Eye (tissue), 1 donor: ENCODE measurements at regions not wholly inside any gene's neighbourhood (a gene's known extent, or its start where the extent isn't known, plus 50 kb on each side); places are given as distances from the start of the nearest gene placed in this dataset.
A peak's percentile ranks its signal among the peaks of the same experiment; 100 is the strongest.

Experiments
- DNase-seq: peaks from one replicate; pipeline ENCODE4 v3.0.0-alpha.2; 2015

DNA sequence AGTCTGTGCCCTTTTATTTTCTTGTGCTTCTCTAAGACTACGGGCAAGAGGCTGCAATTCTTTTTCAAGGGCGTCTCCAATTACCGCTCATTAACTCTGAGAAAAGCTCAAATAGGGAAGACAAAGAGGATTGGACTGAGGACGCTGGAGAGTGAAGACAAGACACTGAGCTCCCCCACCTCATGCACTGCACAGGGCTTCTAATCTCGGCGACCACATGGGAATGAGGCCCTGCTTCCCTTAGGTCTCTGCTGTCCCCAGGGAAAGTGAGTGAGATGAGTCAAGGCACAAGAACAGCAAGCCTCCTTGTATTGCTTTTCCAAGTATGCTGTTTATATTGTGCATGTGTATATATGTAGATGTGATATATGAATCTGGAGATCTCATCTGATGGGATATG is 392.2 kb upstream of the CFAP20DC start:
- DNase-seq: peak; percentile 67

- no peak for DNase-seq
These were observed 390.6 kb upstream of the CFAP20DC start for GRCh38 chr3:59440285-59441028.

DNA sequence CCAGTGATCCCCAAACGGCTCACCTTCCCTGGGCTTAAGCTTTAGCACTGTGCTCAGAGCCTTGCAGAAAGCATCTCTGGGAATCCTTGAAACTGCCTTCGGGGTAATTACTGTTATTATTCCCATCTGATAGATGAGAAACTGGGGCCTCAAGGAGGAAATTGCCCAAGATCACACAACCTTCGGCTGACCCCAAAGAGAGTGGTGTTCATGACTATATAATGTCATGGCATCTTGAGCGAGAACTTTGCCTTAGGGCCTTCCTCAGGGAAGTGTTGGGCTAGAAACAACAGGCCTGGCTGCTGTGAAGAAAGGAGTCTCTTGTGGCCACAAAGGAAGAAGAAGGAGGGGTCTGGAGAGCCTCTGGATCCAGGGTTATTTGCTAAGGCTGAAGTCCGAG is 388.7 kb upstream of the CFAP20DC start:
- no peak for DNase-seq

GRCh38 chr3:59436164-59436958 is 386.5 kb upstream of the CFAP20DC start:
- no peak for DNase-seq

- no peak for DNase-seq
These were observed 383.7 kb upstream of the CFAP20DC start for GRCh38 chr3:59433546-59433945.

DNA sequence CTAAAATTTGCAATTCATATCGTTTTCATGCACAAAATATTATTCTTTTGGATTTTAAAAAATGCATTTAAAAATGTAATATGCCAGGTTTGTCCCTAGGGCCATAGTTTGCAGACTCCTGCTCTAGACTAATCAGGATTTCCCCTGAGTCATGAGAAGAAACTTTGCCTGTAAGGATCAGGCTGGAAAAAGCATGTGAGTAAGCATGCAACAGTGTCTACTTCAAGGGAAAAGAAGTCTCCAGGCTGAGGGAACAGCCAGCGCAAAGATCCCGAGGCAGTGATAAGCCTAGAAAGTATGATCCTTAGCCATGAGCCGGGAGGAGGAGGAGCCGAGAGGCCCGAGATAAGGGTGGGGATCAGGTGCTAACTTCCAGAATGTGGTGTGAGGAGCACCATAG is 382.8 kb upstream of the CFAP20DC start:
- DNase-seq: no peak

- DNase-seq: peak; percentile 79
These were observed 380.5 kb upstream of the CFAP20DC start for GRCh38 chr3:59430341-59430740.

- DNase-seq: no peak
These were observed 379.4 kb upstream of the CFAP20DC start for GRCh38 chr3:59429198-59429597.

- DNase-seq: no peak
These were observed 377.2 kb upstream of the CFAP20DC start for GRCh38 chr3:59426821-59427565.

- no peak for DNase-seq
These were observed 376.1 kb upstream of the CFAP20DC start for GRCh38 chr3:59425942-59426341.

DNA sequence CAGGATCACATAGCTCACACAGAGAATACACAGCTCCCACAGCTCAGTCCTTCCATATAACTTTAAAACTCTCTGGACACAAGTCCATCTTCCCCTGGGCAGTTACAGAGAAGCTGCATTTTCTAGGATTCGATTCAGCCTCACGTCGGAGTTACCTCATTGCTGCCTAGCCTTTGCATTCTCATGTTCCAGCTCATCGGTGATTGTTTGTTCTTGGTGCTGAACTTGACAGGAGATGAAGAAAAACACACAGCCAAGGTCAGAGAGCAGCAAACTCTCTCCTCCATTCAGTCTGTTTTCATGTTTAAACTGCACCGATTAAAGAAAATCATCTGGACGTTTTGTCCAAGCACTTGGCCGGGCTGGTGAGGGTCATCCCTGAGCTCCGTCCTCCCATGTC is 375.5 kb upstream of the CFAP20DC start:
- no peak for DNase-seq

GRCh38 chr3:59424268-59425010 is 374.6 kb upstream of the CFAP20DC start:
- DNase-seq: no peak

GRCh38 chr3:59423707-59424106 is 373.9 kb upstream of the CFAP20DC start:
- no peak for DNase-seq

DNA sequence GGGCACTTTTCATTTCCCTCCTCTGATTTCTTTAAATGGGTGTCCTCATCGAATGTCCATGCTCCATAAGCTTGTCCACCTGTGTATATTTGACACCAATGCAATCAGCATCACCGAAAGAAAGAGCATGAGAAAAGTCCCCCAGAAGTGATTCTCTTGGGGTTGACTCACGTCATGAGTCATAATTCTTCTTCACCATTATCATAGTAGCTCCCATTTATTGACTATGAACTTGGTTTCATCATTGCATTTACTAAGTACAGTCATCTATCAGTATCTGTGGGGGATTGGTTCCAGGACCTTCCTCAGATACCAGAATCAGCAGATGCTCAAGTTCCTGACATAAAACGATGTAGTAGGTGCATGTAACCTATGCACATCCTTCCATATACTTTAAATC is 372.5 kb upstream of the CFAP20DC start:
- DNase-seq: no peak

GRCh38 chr3:59418836-59419235 is 369.0 kb upstream of the CFAP20DC start:
- DNase-seq: no peak

DNA sequence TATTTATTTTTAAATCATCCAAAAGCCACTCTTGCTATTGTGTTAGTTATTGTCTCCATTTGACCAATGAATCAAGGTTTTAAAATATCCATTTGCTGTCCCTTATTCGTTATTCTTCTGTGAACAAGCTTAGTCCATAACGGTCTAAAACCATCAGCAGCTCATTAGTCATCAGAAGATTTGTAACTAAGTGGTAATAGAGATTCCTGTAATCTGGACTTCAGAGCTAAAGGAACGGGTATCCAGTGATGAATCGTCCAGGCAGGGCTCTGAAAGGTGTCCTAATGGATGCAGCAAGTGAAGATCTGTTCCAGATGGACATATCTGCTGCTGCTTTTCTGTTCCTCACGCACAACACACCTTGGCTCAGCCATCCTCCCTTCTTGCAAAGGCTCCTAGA is 362.7 kb upstream of the CFAP20DC start:
- no peak for DNase-seq

GRCh38 chr3:59411694-59412093 is 361.9 kb upstream of the CFAP20DC start:
- DNase-seq: no peak

GRCh38 chr3:59411186-59411585 is 361.4 kb upstream of the CFAP20DC start:
- no peak for DNase-seq

GRCh38 chr3:59408047-59408624 is 358.3 kb upstream of the CFAP20DC start:
- no peak for DNase-seq

- no peak for DNase-seq
These were observed 357.6 kb upstream of the CFAP20DC start for GRCh38 chr3:59407425-59407824.

DNA sequence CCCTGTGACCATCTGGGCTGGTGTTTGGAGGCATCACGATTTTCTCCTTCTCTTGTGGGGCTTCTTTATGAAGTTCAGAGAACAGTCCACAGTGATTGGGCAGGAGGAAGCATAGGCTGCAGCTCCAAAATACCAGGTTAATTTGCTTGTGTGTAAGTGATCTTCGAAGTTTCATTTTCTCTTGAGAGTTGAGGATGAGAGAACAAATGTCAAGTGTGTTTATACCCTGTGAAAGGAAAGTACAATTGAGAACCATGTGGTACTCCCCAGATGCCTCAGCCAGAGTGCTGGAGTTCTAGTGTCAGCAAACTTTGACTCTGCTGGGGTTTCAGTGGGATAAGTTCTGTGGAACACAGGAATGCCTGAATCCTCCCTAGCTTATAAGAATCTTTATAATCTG is 357.1 kb upstream of the CFAP20DC start:
- DNase-seq: no peak

DNA sequence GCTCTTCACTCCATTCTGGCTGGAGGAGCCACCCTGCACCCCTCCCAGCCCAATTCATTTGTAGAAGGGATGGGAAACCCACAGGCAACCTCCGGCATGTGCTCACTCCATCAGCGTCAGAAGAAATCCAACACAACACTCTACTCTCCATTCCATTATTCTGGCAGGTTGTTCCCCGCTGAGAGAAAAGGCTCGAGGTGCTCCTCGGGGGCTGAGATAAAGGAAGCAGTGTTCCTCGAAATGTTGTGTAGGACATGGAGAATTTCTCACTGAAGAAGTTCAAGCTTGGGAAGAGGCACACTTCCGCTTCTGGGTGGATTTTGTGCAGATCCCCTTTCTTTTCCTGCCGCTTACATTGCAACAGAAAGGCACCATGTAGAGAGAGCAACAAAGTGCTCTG is 355.0 kb upstream of the CFAP20DC start:
- no peak for DNase-seq

- no peak for DNase-seq
These were observed 354.2 kb upstream of the CFAP20DC start for GRCh38 chr3:59404064-59404463.
